GM23248 (cell line): ENCODE measurements at regions not wholly inside any gene's neighbourhood (a gene's known extent, or its start where the extent isn't known, plus 50 kb on each side); places are given as distances from the start of the nearest gene placed in this dataset.

Experiments
- EZH2 ChIP-seq: fragments of 200-600 bp; sonication (generic); IDR thresholded peaks from 2 replicates; pipeline ENCODE4 v1.6.1; 2018; ENCODE audit warnings: antibody characterized with exemption, mild to moderate bottlenecking; ENCODE audit not compliant: insufficient read depth, poor library complexity, severe bottlenecking
- EZH2phosphoT487 ChIP-seq: fragments of 200-600 bp; sonication (generic); IDR thresholded peaks from 2 replicates; pipeline ENCODE4 v1.6.1; 2018; ENCODE audit warnings: antibody characterized with exemption, moderate library complexity, mild to moderate bottlenecking, low read depth; ENCODE audit not compliant: insufficient read depth

- no peak for TF ChIP-seq EZH2
- TF ChIP-seq EZH2phosphoT487 = no peak
Observed at GRCh38 chr10:42961796-42962109, 115.1 kb upstream of the RET start.
